H1 (cell line): ENCODE measurements at regions not wholly inside any gene's neighbourhood (a gene's known extent, or its start where the extent isn't known, plus 50 kb on each side); places are given as distances from the start of the nearest gene placed in this dataset.

Experiments used
- CTCF ChIA-PET: fragments of 300-600 bp; sonication (Branson Sonifier 250); formaldehyde crosslinking; loops from one replicate; lab custom pipeline; 2021; ENCODE audit not compliant: partially characterized antibody; lab: Charles Lee
- POLR2A ChIA-PET: fragments of 300-600 bp; sonication (Branson Sonifier 250); formaldehyde crosslinking; loops from one replicate; lab custom pipeline; 2021; ENCODE audit warnings: inconsistent platforms; ENCODE audit not compliant: partially characterized antibody; lab: Charles Lee
- DNase-seq, 2 experiments: peaks; one replicate each; pipeline versions ENCODE4 v3.0.0 to v3.0.0-alpha.2; 2010 to 2022; ENCODE audit warnings: low spot score in 2 of 2, low read depth in 1 of 2, mixed read lengths in 1 of 2
- FAIRE-seq: peaks from 2 replicates; lab custom pipeline; 2011; peaks lifted over from hg19 to GRCh38; lab: Jason Lieb, UNC
- H2AFZ ChIP-seq: 2 replicates; pipeline ENCODE4 v1.8.1; 2012; ENCODE audit warnings: low read length, inconsistent platforms
- H2AK5ac ChIP-seq: 2 replicates; pipeline ENCODE4 v1.6.1; 2013; ENCODE audit warnings: low read depth, low read length
- H2BK120ac ChIP-seq: replicated peaks from 2 replicates; pipeline ENCODE3; 2013; ENCODE audit warnings: low read depth, low read length, inconsistent platforms
- H2BK12ac ChIP-seq: 2 replicates; pipeline ENCODE4 v1.6.1; 2013; ENCODE audit warnings: low read depth, low read length
- H2BK15ac ChIP-seq: 2 replicates; pipeline ENCODE4 v1.6.1; 2013; ENCODE audit warnings: low read length
- H2BK20ac ChIP-seq: 2 replicates; pipeline ENCODE4 v1.6.1; 2013; ENCODE audit warnings: low read length
- H2BK5ac ChIP-seq: 2 replicates; pipeline ENCODE4 v1.6.1; 2013; ENCODE audit warnings: low read depth, low read length
- H3K14ac ChIP-seq: 2 replicates; pipeline ENCODE4 v1.6.1; 2013; ENCODE audit warnings: inconsistent platforms; ENCODE audit not compliant: insufficient read length
- H3K18ac ChIP-seq: 2 replicates; pipeline ENCODE4 v1.6.1; 2013; ENCODE audit warnings: low read length; ENCODE audit errors: extremely low read depth
- H3K23ac ChIP-seq: 2 replicates; pipeline ENCODE4 v1.6.1; 2013; ENCODE audit warnings: inconsistent platforms; ENCODE audit not compliant: insufficient read length
- H3K23me2 ChIP-seq: 2 replicates; pipeline ENCODE4 v1.6.1; 2013; ENCODE audit warnings: low read depth, low read length
- H3K27ac ChIP-seq: 2 replicates; pipeline ENCODE4 v1.6.1; 2011; ENCODE audit warnings: low read depth, low read length, inconsistent platforms
- H3K27me3 ChIP-seq, 4 experiments: replicated peaks in 1 of 4; 1 replicate in 1 of 4; 2 replicates in 3 of 4; pipeline versions ENCODE4 v1.6.1 to v1.8.1; 2011 to 2013; ENCODE audit warnings: low read length in 3 of 4, mild to moderate bottlenecking in 3 of 4, inconsistent platforms in 2 of 4, mixed read lengths in 2 of 4, moderate library complexity in 1 of 4; ENCODE audit not compliant: control insufficient read depth in 3 of 4, insufficient read depth in 3 of 4; ENCODE audit errors: extremely low read depth in 1 of 4
- H3K36me3 ChIP-seq, 4 experiments: 2 replicates each; pipeline versions ENCODE4 v1.6.1 to v1.8.1; 2011 to 2013; ENCODE audit warnings: mild to moderate bottlenecking in 4 of 4, low read length in 3 of 4, moderate library complexity in 2 of 4, control low read depth in 1 of 4, inconsistent platforms in 1 of 4; ENCODE audit not compliant: insufficient read depth in 4 of 4, control insufficient read depth in 2 of 4
- H3K4ac ChIP-seq: replicated peaks from 2 replicates; pipeline ENCODE3; 2013; ENCODE audit warnings: low read length, low read depth, mixed read lengths, inconsistent platforms; ENCODE audit not compliant: insufficient read length
- H3K4me1 ChIP-seq, 4 experiments: replicated peaks in 1 of 4; 1 replicate in 1 of 4; 2 replicates in 3 of 4; pipeline versions ENCODE4 v1.6.1 to v1.8.1; 2011 to 2013; ENCODE audit warnings: low read length in 3 of 4, inconsistent platforms in 2 of 4, mixed read lengths in 1 of 4; ENCODE audit not compliant: insufficient read depth in 4 of 4, control insufficient read depth in 3 of 4
- H3K4me2 ChIP-seq, 2 experiments: 2 replicates each; pipeline versions ENCODE4 v1.6.1 to v1.8.1; 2011 to 2013; ENCODE audit warnings: low read depth in 2 of 2, low read length in 2 of 2, control low read depth in 1 of 2, inconsistent platforms in 1 of 2, mild to moderate bottlenecking in 1 of 2; ENCODE audit not compliant: insufficient read depth in 1 of 2
- H3K4me3 ChIP-seq, 4 experiments: fragments of 200-600, 300-600 bp in 1 of 4; sonication (generic), shearing (Covaris generic), sonication (Bioruptor Twin) in 1 of 4; 2 replicates each; pipeline versions ENCODE4 v1.5.1 to v1.8.1; 2011 to 2016; ENCODE audit warnings: low read length in 4 of 4, low read depth in 3 of 4, control low read depth in 2 of 4, inconsistent platforms in 2 of 4, mild to moderate bottlenecking in 2 of 4, mixed read lengths in 1 of 4, moderate library complexity in 1 of 4; ENCODE audit not compliant: insufficient read depth in 2 of 4; ENCODE audit errors: extremely low read depth in 1 of 4
- H3K56ac ChIP-seq: replicated peaks from 2 replicates; pipeline ENCODE3; 2013; ENCODE audit warnings: low read depth, mild to moderate bottlenecking, mixed read lengths, low read length, inconsistent platforms; ENCODE audit not compliant: insufficient read length
- H3K79me1 ChIP-seq: 2 replicates; pipeline ENCODE4 v1.6.1; 2013; ENCODE audit warnings: low read depth, low read length, control low read depth
- H3K79me2 ChIP-seq, 2 experiments: 2 replicates each; pipeline versions ENCODE4 v1.6.1 to v1.8.1; 2012 to 2013; ENCODE audit warnings: low read length in 2 of 2, mild to moderate bottlenecking in 2 of 2, inconsistent platforms in 1 of 2; ENCODE audit not compliant: insufficient read depth in 2 of 2, control insufficient read depth in 1 of 2
- H3K9ac ChIP-seq, 4 experiments: replicated peaks in 1 of 4; 1 replicate in 1 of 4; 2 replicates in 3 of 4; pipeline versions ENCODE4 v1.6.1 to v1.8.1; 2011 to 2013; ENCODE audit warnings: low read depth in 3 of 4, low read length in 3 of 4, control low read depth in 2 of 4, mild to moderate bottlenecking in 2 of 4, moderate library complexity in 2 of 4, inconsistent platforms in 1 of 4; ENCODE audit errors: extremely low read depth in 1 of 4
- H3K9me3 ChIP-seq, 2 experiments: 2 replicates each; pipeline versions ENCODE4 v1.6.1 to v1.8.1; 2012 to 2013; ENCODE audit warnings: mild to moderate bottlenecking in 2 of 2, moderate library complexity in 2 of 2, control low read depth in 1 of 2, inconsistent platforms in 1 of 2, low read depth in 1 of 2, low read length in 1 of 2, mixed read lengths in 1 of 2; ENCODE audit not compliant: insufficient read depth in 2 of 2
- H4K20me1 ChIP-seq, 2 experiments: replicated peaks in 1 of 2; 2 replicates each; pipeline versions ENCODE3 to v1.8.1; 2011 to 2013; ENCODE audit warnings: inconsistent platforms in 2 of 2, low read length in 2 of 2, mild to moderate bottlenecking in 1 of 2; ENCODE audit not compliant: insufficient read depth in 2 of 2, control insufficient read depth in 1 of 2
- H4K5ac ChIP-seq: 2 replicates; pipeline ENCODE4 v1.6.1; 2013; ENCODE audit warnings: low read length, low read depth, mixed read lengths, inconsistent platforms; ENCODE audit not compliant: insufficient read length
- H4K8ac ChIP-seq: 2 replicates; pipeline ENCODE4 v1.8.0; 2013; ENCODE audit warnings: mild to moderate bottlenecking, moderate library complexity, low read length, inconsistent platforms; ENCODE audit not compliant: insufficient read depth; ENCODE audit errors: extremely low read depth
- H4K91ac ChIP-seq: replicated peaks from 2 replicates; pipeline ENCODE3; 2013; ENCODE audit warnings: low read length, mixed read lengths, inconsistent platforms; ENCODE audit not compliant: insufficient read length
- ASH2L ChIP-seq: fragments of 200-600, 300-600 bp; sonication (generic); IDR thresholded peaks from one replicate; pipeline ENCODE4 v1.7.1; 2017; ENCODE audit warnings: low read length
- BACH1 ChIP-seq: IDR thresholded peaks from 2 replicates; pipeline ENCODE4 v1.6.1; 2012; ENCODE audit warnings: low read length, improper control_type of control experiment
- BRCA1 ChIP-seq: IDR thresholded peaks from 2 replicates; pipeline ENCODE4 v1.6.1; 2012; ENCODE audit warnings: low read depth, low read length, improper control_type of control experiment
- CBX5 ChIP-seq: fragments of 300-800, 300-1000 bp; sonication (generic); IDR thresholded peaks from 2 replicates; pipeline ENCODE4 v1.7.1; 2016; ENCODE audit warnings: antibody characterized with exemption, low read length, low read depth
- CREB1 ChIP-seq: IDR thresholded peaks from 2 replicates; pipeline ENCODE4 v1.6.1; 2012; ENCODE audit warnings: inconsistent platforms
- KDM5A ChIP-seq: fragments of 200-600 bp; IDR thresholded peaks from 2 replicates; pipeline ENCODE4 v1.7.1; 2012; ENCODE audit warnings: mild to moderate bottlenecking, low read length, inconsistent platforms, mixed read lengths
- MAFK ChIP-seq: IDR thresholded peaks from 2 replicates; pipeline ENCODE4 v1.6.1; 2012; ENCODE audit warnings: low read depth, mild to moderate bottlenecking, improper control_type of control experiment, low read length
- RBBP5 ChIP-seq: IDR thresholded peaks from 2 replicates; pipeline ENCODE4 v1.7.1; 2012; ENCODE audit warnings: low read depth, mild to moderate bottlenecking, inconsistent platforms, low read length, moderate library complexity, borderline replicate concordance
- SIN3A ChIP-seq, 2 experiments: IDR thresholded peaks in 1 of 2; conservative IDR thresholded peaks in 1 of 2; 2 replicates each; pipeline ENCODE4 v1.6.1; 2011 to 2012; ENCODE audit warnings: low read length in 2 of 2, improper control_type of control experiment in 1 of 2, low read depth in 1 of 2, mild to moderate bottlenecking in 1 of 2
- TAF7 ChIP-seq: optimal IDR thresholded peaks from 2 replicates; pipeline ENCODE3; 2011; ENCODE audit warnings: low read depth, mild to moderate bottlenecking, inconsistent platforms, low read length, moderate library complexity, borderline replicate concordance
- WGBS, 2 experiments: shearing (Covaris generic) in 1 of 2; methylation state at CpG; one replicate each; pipeline versions ENCODE4 v1.1.6 to v1.1.7; 2013 to 2015; ENCODE audit warnings: low lambda C conversion rate in 2 of 2, mixed read lengths in 2 of 2, inconsistent platforms in 1 of 2, low coverage in 1 of 2, missing lambda C conversion rate in 1 of 2; ENCODE audit not compliant: insufficient replicate concordance in 2 of 2, insufficient coverage in 1 of 2, insufficient read length in 1 of 2; ENCODE audit errors: extremely low coverage in 1 of 2, missing lambda C conversion rate in 1 of 2; 5-methylcytosine and 5-hydroxymethylcytosine counted together

GRCh38 chr11:71341173-71341572 is 88.8 kb upstream of the SHANK2 start:
- Histone ChIP-seq H3K79me2 (no peaks in the 10 kb centered on the region), H4K20me1 (no peaks in the 10 kb centered on the region), H4K5ac (no peak overlapping the region), H2AK5ac (no peak overlapping the region), H3K18ac (no peak overlapping the region), H3K79me1 (no peaks in the 10 kb centered on the region), H3K27ac (no peak overlapping the region), H3K36me3 (no peaks in the 10 kb centered on the region), H3K4ac (no peak overlapping the region), H3K23ac (no peak overlapping the region), H3K4me2 (no peak overlapping the region), H3K4me3 (no peak overlapping the region), H2BK120ac (no peak overlapping the region), H2AFZ (no peak overlapping the region), H4K91ac (no peak overlapping the region), H3K23me2 (no peaks in the 10 kb centered on the region), H3K9ac (no peak overlapping the region), H2BK15ac (no peak overlapping the region), H4K8ac (no peak overlapping the region), H3K27me3 (no peaks in the 10 kb centered on the region), H3K4me1 (peaks cover 0 to 5% (median 0%) of the 10 kb centered on the region in 4 experiments; a peak in 2 of 7 replicates), H3K14ac (no peak overlapping the region), H3K56ac (no peak overlapping the region), H2BK12ac (no peak overlapping the region), H2BK5ac (no peak overlapping the region), H2BK20ac (no peak overlapping the region), H3K9me3 (no peaks in the 10 kb centered on the region)
- CTCF ChIA-PET = interaction anchor here (0.7 to 3.6 kb wide), 4 partner anchors 8 to 254 kb away, joined by 3 to 15 read pairs (median 4); partner anchors contain the start of gene SHANK2
- 91% methylated on average over 8 of the region's 8 CpGs; no CpG with 5 or more reads in 1 of the 2 experiments for WGBS, 2 experiments
- no peak for DNase-seq
- POLR2A ChIA-PET = no interaction called here
- no peak for FAIRE-seq
- no peak for TF ChIP-seq BRCA1
- TF ChIP-seq ASH2L = no peak
- TF ChIP-seq SIN3A (conservative IDR thresholded peaks at IDR 0.05 in 1 of 2, IDR thresholded peaks at IDR 0.05 in 1 of 2; ENCODE audit: low read depth in 1 of 2, low read length in 2 of 2) = no peak
- TF ChIP-seq KDM5A = no peak
- TF ChIP-seq MAFK = no peak
- no peak for TF ChIP-seq BACH1
- TF ChIP-seq CBX5 = no peak
- TF ChIP-seq RBBP5 = no peak
- no peak for TF ChIP-seq CREB1
- no peak for TF ChIP-seq TAF7
